Osteoblast (primary cell): ENCODE measurements at regions not wholly inside any gene's neighbourhood (a gene's known extent, or its start where the extent isn't known, plus 50 kb on each side); places are given as distances from the start of the nearest gene placed in this dataset.

Experiments
- DNase-seq: peaks from one replicate; pipeline ENCODE4 v3.0.0; 2011; ENCODE audit warnings: low spot score, mixed read lengths; ENCODE audit not compliant: insufficient read length; ENCODE audit errors: missing footprints
- H2AFZ ChIP-seq: 2 replicates; pipeline ENCODE4 v1.6.0; 2011; ENCODE audit warnings: mild to moderate bottlenecking, low read length
- H3K27ac ChIP-seq: 2 replicates; pipeline ENCODE4 v1.5.1; 2011; ENCODE audit warnings: mild to moderate bottlenecking, low read depth, low read length, moderate library complexity
- H3K27me3 ChIP-seq: 2 replicates; pipeline ENCODE4 v1.6.0; 2012; ENCODE audit warnings: mild to moderate bottlenecking, control low read depth, inconsistent platforms, low read length, moderate library complexity; ENCODE audit not compliant: insufficient read depth
- H3K36me3 ChIP-seq: 2 replicates; pipeline ENCODE4 v1.5.1; 2011; ENCODE audit warnings: mild to moderate bottlenecking, low read length, control low read depth, moderate library complexity; ENCODE audit not compliant: insufficient read depth
- H3K4me1 ChIP-seq: 2 replicates; pipeline ENCODE4 v1.5.1; 2011; ENCODE audit warnings: mild to moderate bottlenecking, low read length, control low read depth, moderate library complexity; ENCODE audit not compliant: insufficient read depth
- H3K4me2 ChIP-seq: 2 replicates; pipeline ENCODE4 v1.6.0; 2011; ENCODE audit warnings: mild to moderate bottlenecking, low read length; ENCODE audit not compliant: insufficient read depth
- H3K4me3 ChIP-seq: fragments of 200-600 bp; sonication (generic); 3 replicates; pipeline ENCODE4 v1.5.1; 2012; ENCODE audit warnings: mild to moderate bottlenecking, low read length, inconsistent platforms; ENCODE audit not compliant: insufficient read depth
- H3K79me2 ChIP-seq: 2 replicates; pipeline ENCODE4 v1.6.0; 2012; ENCODE audit warnings: mild to moderate bottlenecking, low read length, control low read depth, inconsistent platforms; ENCODE audit not compliant: insufficient read depth
- H3K9me3 ChIP-seq: 2 replicates; pipeline ENCODE4 v1.5.1; 2011; ENCODE audit warnings: low read depth, low read length, control low read depth
- H4K20me1 ChIP-seq: 2 replicates; pipeline ENCODE4 v1.6.0; 2012; ENCODE audit warnings: mild to moderate bottlenecking, low read length, control low read depth; ENCODE audit not compliant: insufficient read depth
- CTCF ChIP-seq: IDR thresholded peaks from 2 replicates; pipeline ENCODE4 v1.5.1; 2011; ENCODE audit warnings: mild to moderate bottlenecking, low read depth, low read length, moderate library complexity; ENCODE audit errors: extremely low read depth

GRCh38 chr1:56150441-56151215, 428.7 kb downstream of the PLPP3 start:
- Histone ChIP-seq H3K9me3 (no peaks in the 10 kb centered on the region), H3K27ac (no peak overlapping the region), H3K4me3 (no peak overlapping the region), H3K36me3 (no peaks in the 10 kb centered on the region), H3K79me2 (no peaks in the 10 kb centered on the region), H2AFZ (no peak overlapping the region), H3K4me1 (peaks cover 8% of the 10 kb centered on the region), H4K20me1 (no peaks in the 10 kb centered on the region), H3K27me3 (no peaks in the 10 kb centered on the region), H3K4me2 (no peak overlapping the region)
- no peak for TF ChIP-seq CTCF
- DNase-seq = no peak

- Histone ChIP-seq H2AFZ (no peak overlapping the region), H3K36me3 (no peaks in the 10 kb centered on the region), H3K4me1 (peaks cover 8% of the 10 kb centered on the region), H3K27me3 (no peaks in the 10 kb centered on the region), H4K20me1 (no peaks in the 10 kb centered on the region), H3K9me3 (no peaks in the 10 kb centered on the region), H3K79me2 (no peaks in the 10 kb centered on the region), H3K27ac (no peak overlapping the region), H3K4me2 (no peak overlapping the region), H3K4me3 (no peak overlapping the region)
- no peak for TF ChIP-seq CTCF
- no peak for DNase-seq
These were observed 429.6 kb downstream of the PLPP3 start for GRCh38 chr1:56149761-56150160.

- no peaks in the 10 kb centered on the region for H3K79me2 ChIP-seq
- H2AFZ ChIP-seq = no peak overlapping the region
- H3K9me3 ChIP-seq = no peaks in the 10 kb centered on the region
- no peak overlapping the region for H3K27ac ChIP-seq
- H4K20me1 ChIP-seq = no peaks in the 10 kb centered on the region
- DNase-seq = no peak
- H3K4me1 ChIP-seq = peaks cover 8% of the 10 kb centered on the region
- no peak overlapping the region for H3K4me2 ChIP-seq
- no peak overlapping the region for H3K4me3 ChIP-seq
- H3K27me3 ChIP-seq = no peaks in the 10 kb centered on the region
- H3K36me3 ChIP-seq = no peaks in the 10 kb centered on the region
- no peak for TF ChIP-seq CTCF
These were observed 430.8 kb downstream of the PLPP3 start for GRCh38 chr1:56148326-56149193.

- no peaks in the 10 kb centered on the region for H3K27me3 ChIP-seq
- H3K36me3 ChIP-seq = no peaks in the 10 kb centered on the region
- no peak for TF ChIP-seq CTCF
- no peaks in the 10 kb centered on the region for H3K79me2 ChIP-seq
- H3K4me1 ChIP-seq = peaks cover 8% of the 10 kb centered on the region
- H3K4me2 ChIP-seq = no peak overlapping the region
- H3K9me3 ChIP-seq = no peaks in the 10 kb centered on the region
- no peak overlapping the region for H3K27ac ChIP-seq
- no peak overlapping the region for H2AFZ ChIP-seq
- no peak overlapping the region for H3K4me3 ChIP-seq
- no peak for DNase-seq
- no peaks in the 10 kb centered on the region for H4K20me1 ChIP-seq
These were observed 431.9 kb downstream of the PLPP3 start for GRCh38 chr1:56147459-56147858.
